ENCODE measurements at regions not wholly inside any gene's neighbourhood (a gene's known extent, or its start where the extent isn't known, plus 50 kb on each side); places are given as distances from the start of the nearest gene placed in this dataset.

DNA sequence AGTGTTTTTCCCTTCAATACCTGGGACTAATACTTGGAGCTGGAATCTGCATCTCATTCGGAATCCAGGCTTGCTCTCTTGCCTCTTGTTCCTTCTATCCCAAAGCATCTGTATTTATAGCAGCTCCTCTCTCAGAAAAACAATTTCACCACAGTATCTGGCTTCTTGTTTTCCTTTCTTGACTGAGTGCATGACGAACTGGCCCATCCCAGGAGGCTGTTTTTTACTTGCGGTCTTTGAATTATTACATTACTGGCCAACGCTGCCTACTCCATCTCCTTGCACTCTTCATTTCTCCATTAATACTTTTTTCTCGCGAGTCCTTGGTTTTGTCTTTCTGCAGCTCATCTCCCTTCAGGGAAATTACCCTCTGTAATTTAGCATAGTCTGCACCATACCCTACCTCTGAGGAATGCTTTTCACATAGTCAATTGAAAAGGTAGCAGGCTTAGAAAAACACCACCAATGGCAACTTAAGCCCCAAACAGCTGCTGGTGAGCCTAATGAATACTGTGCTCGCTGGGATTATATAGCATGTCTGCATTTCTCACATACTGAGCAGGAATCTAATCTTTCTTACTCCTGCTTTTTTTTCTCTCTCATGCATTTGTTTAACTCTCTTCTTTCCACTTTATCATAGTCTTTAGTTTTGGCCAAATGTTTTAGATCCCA, 277.4 kb upstream of the SESN3 start:
- ATAC-seq (ENCODE audit: poor library complexity) (no peak), DNase-seq (no peak)
- intact Hi-C loops (cut with DNase I, micrococcal nuclease): no loop called here
- Mint-ChIP-seq H3K27me3 (no peaks in the 10 kb centered on the region), H3K4me3 (no peak overlapping the region), H3K36me3 (ENCODE audit: low read depth) (no peaks in the 10 kb centered on the region), H3K9me3 (no peaks in the 10 kb centered on the region), H3K27ac (no peak overlapping the region), H3K4me1 (ENCODE audit: low read depth) (no peaks in the 10 kb centered on the region)
- H3K9me3 ChIP-seq (ENCODE audit: control insufficient read depth in 1 of 2, insufficient read depth in 1 of 2, low read length in 2 of 2): no peaks in the 10 kb centered on the region
- CTCF ChIA-PET: interaction anchor here (1.6 kb wide), 1 partner anchor 8 kb away, joined by 3 read pairs; no protein-coding TSS in a partner anchor
- H3K36me3 ChIP-seq (ENCODE audit: insufficient read depth, low read length): no peaks in the 10 kb centered on the region
- no peaks in the 10 kb centered on the region for H3K27me3 ChIP-seq (ENCODE audit: control insufficient read depth in 1 of 2, insufficient read depth in 2 of 2, low read length in 2 of 2)
- POLR2A ChIA-PET: no interaction called here
- H3K27ac ChIP-seq (ENCODE audit: low read depth in 1 of 2, low read length in 2 of 2): no peak overlapping the region
- TF ChIP-seq, protein P1, sequence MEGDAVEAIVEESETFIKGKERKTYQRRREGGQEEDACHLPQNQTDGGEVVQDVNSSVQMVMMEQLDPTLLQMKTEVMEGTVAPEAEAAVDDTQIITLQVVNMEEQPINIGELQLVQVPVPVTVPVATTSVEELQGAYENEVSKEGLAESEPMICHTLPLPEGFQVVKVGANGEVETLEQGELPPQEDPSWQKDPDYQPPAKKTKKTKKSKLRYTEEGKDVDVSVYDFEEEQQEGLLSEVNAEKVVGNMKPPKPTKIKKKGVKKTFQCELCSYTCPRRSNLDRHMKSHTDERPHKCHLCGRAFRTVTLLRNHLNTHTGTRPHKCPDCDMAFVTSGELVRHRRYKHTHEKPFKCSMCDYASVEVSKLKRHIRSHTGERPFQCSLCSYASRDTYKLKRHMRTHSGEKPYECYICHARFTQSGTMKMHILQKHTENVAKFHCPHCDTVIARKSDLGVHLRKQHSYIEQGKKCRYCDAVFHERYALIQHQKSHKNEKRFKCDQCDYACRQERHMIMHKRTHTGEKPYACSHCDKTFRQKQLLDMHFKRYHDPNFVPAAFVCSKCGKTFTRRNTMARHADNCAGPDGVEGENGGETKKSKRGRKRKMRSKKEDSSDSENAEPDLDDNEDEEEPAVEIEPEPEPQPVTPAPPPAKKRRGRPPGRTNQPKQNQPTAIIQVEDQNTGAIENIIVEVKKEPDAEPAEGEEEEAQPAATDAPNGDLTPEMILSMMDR (IDR thresholded peaks at IDR 0.05): no peak
- no peaks in the 10 kb centered on the region for H3K4me1 ChIP-seq (ENCODE audit: insufficient read depth, low read length)
- H3K4me3 ChIP-seq (ENCODE audit: low read length): no peak overlapping the region

DNA sequence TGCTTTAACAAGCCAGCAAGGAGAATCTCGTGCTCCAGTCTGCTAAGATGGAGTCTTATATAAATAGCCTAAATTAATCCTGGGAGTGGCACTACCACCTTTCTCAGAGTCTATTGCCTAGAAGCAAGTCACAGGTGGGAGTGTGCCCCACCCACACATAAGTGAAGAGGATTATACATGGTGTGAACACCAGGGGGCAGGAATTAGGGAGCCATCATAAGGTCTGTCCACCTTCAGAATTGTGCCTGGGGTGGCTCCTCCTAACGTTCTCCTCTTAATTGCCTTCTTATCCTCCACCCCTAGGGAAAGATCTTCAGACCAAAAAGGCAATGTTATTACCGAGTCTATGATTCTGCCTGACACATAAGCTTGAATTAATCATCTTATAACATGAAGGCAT, 276.8 kb upstream of the SESN3 start:
- no peaks in the 10 kb centered on the region for H3K4me1 ChIP-seq (ENCODE audit: insufficient read depth, low read length)
- H3K36me3 ChIP-seq (ENCODE audit: insufficient read depth, low read length): no peaks in the 10 kb centered on the region
- H3K9me3 ChIP-seq (ENCODE audit: control insufficient read depth in 1 of 2, insufficient read depth in 1 of 2, low read length in 2 of 2): no peaks in the 10 kb centered on the region
- Mint-ChIP-seq H3K36me3 (ENCODE audit: low read depth) (no peaks in the 10 kb centered on the region), H3K27me3 (no peaks in the 10 kb centered on the region), H3K4me3 (no peak overlapping the region), H3K4me1 (ENCODE audit: low read depth) (no peaks in the 10 kb centered on the region), H3K27ac (no peak overlapping the region), H3K9me3 (no peaks in the 10 kb centered on the region)
- H3K4me3 ChIP-seq (ENCODE audit: low read length): no peak overlapping the region
- ATAC-seq (ENCODE audit: poor library complexity) (no peak), DNase-seq (peak in 4 of 14 experiments; percentile 5 to 17 (median 12))
- ChIA-PET CTCF (interaction anchor here (1.6 kb wide), 1 partner anchor 9 kb away, joined by 3 read pairs; no protein-coding TSS in a partner anchor), POLR2A (no interaction called here)
- no peak overlapping the region for H3K27ac ChIP-seq (ENCODE audit: low read depth in 1 of 2, low read length in 2 of 2)
- H3K27me3 ChIP-seq (ENCODE audit: control insufficient read depth in 1 of 2, insufficient read depth in 2 of 2, low read length in 2 of 2): no peaks in the 10 kb centered on the region
- intact Hi-C loops (cut with DNase I, micrococcal nuclease): no loop called here
- TF ChIP-seq, protein P1 (IDR thresholded peaks at IDR 0.05): no peak

DNA sequence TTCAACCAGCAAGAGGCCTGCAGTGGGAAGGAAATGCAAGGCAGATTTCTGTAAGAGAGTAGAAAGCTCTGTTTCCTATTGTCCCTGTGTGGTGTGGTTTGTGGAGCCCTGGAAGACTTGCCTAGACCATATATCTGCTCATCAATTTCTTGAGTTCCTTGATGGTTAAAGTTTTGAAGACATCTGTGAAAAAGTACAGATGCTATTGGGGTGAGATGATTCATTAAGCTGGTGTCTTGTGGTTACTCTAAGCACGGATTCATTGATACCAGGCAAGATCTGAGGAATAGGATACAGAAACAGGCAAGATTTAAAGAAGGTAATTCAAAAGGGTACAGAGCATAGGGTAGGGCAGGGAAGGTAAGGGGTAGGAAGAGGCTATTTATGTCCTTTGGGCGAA, 275.8 kb upstream of the SESN3 start:
- POLR2A ChIA-PET: no interaction called here
- Histone ChIP-seq H3K36me3 (ENCODE audit: insufficient read depth, low read length) (no peaks in the 10 kb centered on the region), H3K9me3 (ENCODE audit: control insufficient read depth in 1 of 2, insufficient read depth in 1 of 2, low read length in 2 of 2) (no peaks in the 10 kb centered on the region), H3K27me3 (ENCODE audit: control insufficient read depth in 1 of 2, insufficient read depth in 2 of 2, low read length in 2 of 2) (no peaks in the 10 kb centered on the region), H3K4me1 (ENCODE audit: insufficient read depth, low read length) (no peaks in the 10 kb centered on the region), H3K4me3 (ENCODE audit: low read length) (no peak overlapping the region), H3K27ac (ENCODE audit: low read depth in 1 of 2, low read length in 2 of 2) (no peak overlapping the region)
- Mint-ChIP-seq H3K27me3 (no peaks in the 10 kb centered on the region), H3K27ac (no peak overlapping the region), H3K36me3 (ENCODE audit: low read depth) (no peaks in the 10 kb centered on the region), H3K4me3 (no peak overlapping the region), H3K9me3 (no peaks in the 10 kb centered on the region), H3K4me1 (ENCODE audit: low read depth) (no peaks in the 10 kb centered on the region)
- DNase-seq (no peak), ATAC-seq (ENCODE audit: poor library complexity) (no peak)
- CTCF ChIA-PET: interaction anchor here (1.6 kb wide), 1 partner anchor 10 kb away, joined by 3 read pairs; no protein-coding TSS in a partner anchor
- intact Hi-C loops (cut with DNase I, micrococcal nuclease): no loop called here
- TF ChIP-seq, protein P1 (IDR thresholded peaks at IDR 0.05): no peak
